ENCODE measurements at regions not wholly inside any gene's neighbourhood (a gene's known extent, or its start where the extent isn't known, plus 50 kb on each side); places are given as distances from the start of the nearest gene placed in this dataset.

DNA sequence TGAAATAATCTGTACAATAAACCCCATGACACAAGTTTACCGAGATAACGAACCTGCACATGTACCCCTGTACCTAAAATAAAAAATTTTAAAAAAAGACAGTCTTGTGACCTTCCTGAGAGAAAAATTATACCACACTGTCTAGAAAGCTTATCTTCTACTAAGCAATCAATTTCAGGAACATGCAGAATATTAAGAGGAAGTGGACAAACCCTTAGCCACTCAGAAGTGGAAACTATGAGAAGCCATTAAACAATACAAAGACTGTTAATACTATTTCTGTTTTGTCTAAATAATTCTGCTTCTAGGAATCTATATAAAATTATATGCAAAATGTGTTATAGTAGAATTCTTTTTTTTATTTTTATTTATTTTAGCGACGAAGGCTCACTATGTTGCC lies 93.9 kb downstream of the ADAMTS1 start:
- no peak overlapping the region for H4K5ac ChIP-seq (ENCODE audit: insufficient read length, low read depth, low read length)
- no peak overlapping the region for H2AFZ ChIP-seq (ENCODE audit: low read length)
- no peak overlapping the region for H3K27ac ChIP-seq (ENCODE audit: low read depth, low read length)
- H4K91ac ChIP-seq (replicated peaks; ENCODE audit: insufficient read length, low read length) = no peak overlapping the region
- H4K8ac ChIP-seq (ENCODE audit: extremely low read depth, insufficient read depth, low read length) = no peak overlapping the region
- H2BK12ac ChIP-seq (ENCODE audit: low read depth, low read length) = no peak overlapping the region
- H3K14ac ChIP-seq (ENCODE audit: insufficient read length) = no peak overlapping the region
- no peaks in the 10 kb centered on the region for H3K36me3 ChIP-seq (ENCODE audit: control insufficient read depth in 2 of 4, insufficient read depth in 4 of 4, low read length in 3 of 4)
- no peaks in the 10 kb centered on the region for H4K20me1 ChIP-seq (replicated peaks in 1 of 2; ENCODE audit: control insufficient read depth in 1 of 2, insufficient read depth in 2 of 2, low read length in 2 of 2)
- no peaks in the 10 kb centered on the region for H3K79me2 ChIP-seq (ENCODE audit: control insufficient read depth in 1 of 2, insufficient read depth in 2 of 2, low read length in 2 of 2)
- no peak overlapping the region for H2BK5ac ChIP-seq (ENCODE audit: low read depth, low read length)
- no peaks in the 10 kb centered on the region for H3K9me3 ChIP-seq (ENCODE audit: insufficient read depth in 2 of 2, low read depth in 1 of 2, low read length in 1 of 2)
- DNase-seq (ENCODE audit: low read depth in 1 of 2, low spot score in 2 of 2) = no peak
- H3K23me2 ChIP-seq (ENCODE audit: low read depth, low read length) = no peaks in the 10 kb centered on the region
- no peak overlapping the region for H2BK20ac ChIP-seq (ENCODE audit: low read length)
- H3K4ac ChIP-seq (replicated peaks; ENCODE audit: insufficient read length, low read depth, low read length) = no peak overlapping the region
- no peak overlapping the region for H3K4me2 ChIP-seq (ENCODE audit: insufficient read depth in 1 of 2, low read depth in 2 of 2, low read length in 2 of 2)
- CTCF ChIA-PET (ENCODE audit: partially characterized antibody) = interaction anchor here (1.4 kb wide), 1 partner anchor 31 kb away, joined by 3 read pairs; no protein-coding TSS in a partner anchor
- no peak overlapping the region for H3K4me3 ChIP-seq (ENCODE audit: extremely low read depth in 1 of 4, insufficient read depth in 2 of 4, low read depth in 3 of 4, low read length in 4 of 4)
- H2BK120ac ChIP-seq (replicated peaks; ENCODE audit: low read depth, low read length) = no peak overlapping the region
- no peaks in the 10 kb centered on the region for H3K79me1 ChIP-seq (ENCODE audit: low read depth, low read length)
- H3K9ac ChIP-seq (replicated peaks in 1 of 4; ENCODE audit: extremely low read depth in 1 of 4, low read depth in 3 of 4, low read length in 3 of 4) = no peak overlapping the region
- H3K4me1 ChIP-seq (replicated peaks in 1 of 4; ENCODE audit: control insufficient read depth in 3 of 4, insufficient read depth in 4 of 4, low read length in 3 of 4) = no peaks in the 10 kb centered on the region
- no peak overlapping the region for H2AK5ac ChIP-seq (ENCODE audit: low read depth, low read length)
- no peak overlapping the region for H2BK15ac ChIP-seq (ENCODE audit: low read length)
- POLR2A ChIA-PET (ENCODE audit: partially characterized antibody) = no interaction called here
- H3K27me3 ChIP-seq (replicated peaks in 1 of 4; ENCODE audit: control insufficient read depth in 3 of 4, extremely low read depth in 1 of 4, insufficient read depth in 3 of 4, low read length in 3 of 4) = no peaks in the 10 kb centered on the region
- 91% methylated on average over 4 of the region's 4 CpGs; no CpG with 5 or more reads in 1 of the 2 experiments for WGBS, 2 experiments (ENCODE audit: extremely low coverage in 1 of 2, insufficient coverage in 1 of 2, insufficient read length in 1 of 2, insufficient replicate concordance in 2 of 2, low coverage in 1 of 2, low lambda C conversion rate in 2 of 2, missing lambda C conversion rate in 1 of 2)
- H3K56ac ChIP-seq (replicated peaks; ENCODE audit: insufficient read length, low read depth, low read length) = no peak overlapping the region
- FAIRE-seq = no peak
- H3K18ac ChIP-seq (ENCODE audit: extremely low read depth, low read length) = no peak overlapping the region
- no peak overlapping the region for H3K23ac ChIP-seq (ENCODE audit: insufficient read length)
- TF ChIP-seq TAF7 (optimal IDR thresholded peaks at IDR 0.05; ENCODE audit: borderline replicate concordance, low read depth, low read length) = no peak
- no peak for TF ChIP-seq TAF1 (IDR thresholded peaks at IDR 0.05; ENCODE audit: low read depth, low read length)
- TF ChIP-seq RBBP5 (IDR thresholded peaks at IDR 0.05; ENCODE audit: borderline replicate concordance, low read depth, low read length) = no peak
- no peak for TF ChIP-seq CBX5 (IDR thresholded peaks at IDR 0.05; ENCODE audit: low read depth, low read length)
- no peak for TF ChIP-seq RNF2 (IDR thresholded peaks at IDR 0.05; ENCODE audit: borderline replicate concordance, low read depth, low read length, missing control alignments, poor library complexity, severe bottlenecking)
- no peak for TF ChIP-seq GTF2F1 (IDR thresholded peaks at IDR 0.05; ENCODE audit: borderline replicate concordance, low read depth, low read length)
- no peak for TF ChIP-seq GABPA (IDR thresholded peaks at IDR 0.05; ENCODE audit: borderline replicate concordance, insufficient read depth, low read length)
- TF ChIP-seq, protein P1, sequence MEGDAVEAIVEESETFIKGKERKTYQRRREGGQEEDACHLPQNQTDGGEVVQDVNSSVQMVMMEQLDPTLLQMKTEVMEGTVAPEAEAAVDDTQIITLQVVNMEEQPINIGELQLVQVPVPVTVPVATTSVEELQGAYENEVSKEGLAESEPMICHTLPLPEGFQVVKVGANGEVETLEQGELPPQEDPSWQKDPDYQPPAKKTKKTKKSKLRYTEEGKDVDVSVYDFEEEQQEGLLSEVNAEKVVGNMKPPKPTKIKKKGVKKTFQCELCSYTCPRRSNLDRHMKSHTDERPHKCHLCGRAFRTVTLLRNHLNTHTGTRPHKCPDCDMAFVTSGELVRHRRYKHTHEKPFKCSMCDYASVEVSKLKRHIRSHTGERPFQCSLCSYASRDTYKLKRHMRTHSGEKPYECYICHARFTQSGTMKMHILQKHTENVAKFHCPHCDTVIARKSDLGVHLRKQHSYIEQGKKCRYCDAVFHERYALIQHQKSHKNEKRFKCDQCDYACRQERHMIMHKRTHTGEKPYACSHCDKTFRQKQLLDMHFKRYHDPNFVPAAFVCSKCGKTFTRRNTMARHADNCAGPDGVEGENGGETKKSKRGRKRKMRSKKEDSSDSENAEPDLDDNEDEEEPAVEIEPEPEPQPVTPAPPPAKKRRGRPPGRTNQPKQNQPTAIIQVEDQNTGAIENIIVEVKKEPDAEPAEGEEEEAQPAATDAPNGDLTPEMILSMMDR (IDR thresholded peaks at IDR 0.05; ENCODE audit: control extremely low read depth in 1 of 3, insufficient read depth in 1 of 3, low read depth in 1 of 3, low read length in 3 of 3) = no peak
- TF ChIP-seq SP4 (IDR thresholded peaks at IDR 0.05; ENCODE audit: low read length) = no peak
- no peak for TF ChIP-seq CBX8 (IDR thresholded peaks at IDR 0.05; ENCODE audit: borderline replicate concordance, low read depth, low read length)
- TF ChIP-seq HDAC6 (IDR thresholded peaks at IDR 0.05; ENCODE audit: low read depth, low read length) = no peak
- TF ChIP-seq ASH2L (IDR thresholded peaks at IDR 0.05; ENCODE audit: low read length) = no peak
- no peak for TF ChIP-seq BACH1 (IDR thresholded peaks at IDR 0.05; ENCODE audit: low read length)

All from H1 (cell line).